ENCODE measurements at regions not wholly inside any gene's neighbourhood (a gene's known extent, or its start where the extent isn't known, plus 50 kb on each side); places are given as distances from the start of the nearest gene placed in this dataset.
"Not testable (repeated sequence)": the region's sequence is repeated elsewhere in the genome, so short reads cannot be mapped to it uniquely, and the experiment has no call there.

- no peak for DNase-seq (ENCODE audit: low read depth in 2 of 3, low spot score in 2 of 3)
Measured at GRCh38 chr6:85236636-85237035, 213.2 kb upstream of the NT5E start.

GRCh38 chr6:85227345-85227744 lies 222.5 kb upstream of the NT5E start:
- not testable (repeated sequence) for DNase-seq (ENCODE audit: low read depth in 2 of 3, low spot score in 2 of 3)

GRCh38 chr6:85212794-85213193 lies 237.1 kb upstream of the NT5E start:
- DNase-seq (ENCODE audit: low read depth in 2 of 3, low spot score in 2 of 3), result not testable (repeated sequence)

GRCh38 chr6:85195243-85195642 lies 254.6 kb upstream of the NT5E start:
- DNase-seq (ENCODE audit: low read depth in 2 of 3, low spot score in 2 of 3), result no peak

- no peak for DNase-seq (ENCODE audit: low read depth in 2 of 3, low spot score in 2 of 3)
Measured at GRCh38 chr6:85193339-85193738, 256.5 kb upstream of the NT5E start.

GRCh38 chr6:85192596-85192995 lies 257.3 kb upstream of the NT5E start:
- no peak for DNase-seq (ENCODE audit: low read depth in 2 of 3, low spot score in 2 of 3)

GRCh38 chr6:85192186-85192585 lies 257.7 kb upstream of the NT5E start:
- DNase-seq (ENCODE audit: low read depth in 2 of 3, low spot score in 2 of 3), result no peak

- no peak for DNase-seq (ENCODE audit: low read depth in 2 of 3, low spot score in 2 of 3)
Measured at GRCh38 chr6:85191656-85192055, 258.2 kb upstream of the NT5E start.

- DNase-seq (ENCODE audit: low read depth in 2 of 3, low spot score in 2 of 3), result no peak
Measured at GRCh38 chr6:85186546-85187175, 263.2 kb upstream of the NT5E start.

- DNase-seq (ENCODE audit: low read depth in 2 of 3, low spot score in 2 of 3), result no peak
Measured at GRCh38 chr6:85185977-85186376, 263.9 kb upstream of the NT5E start.

- DNase-seq (ENCODE audit: low read depth in 2 of 3, low spot score in 2 of 3), result no peak
Measured at GRCh38 chr6:85183841-85184240, 266.0 kb upstream of the NT5E start.

GRCh38 chr6:85172705-85173104 lies 277.2 kb upstream of the NT5E start:
- DNase-seq (ENCODE audit: low read depth in 2 of 3, low spot score in 2 of 3), result no peak

- no peak for DNase-seq (ENCODE audit: low read depth in 2 of 3, low spot score in 2 of 3)
Measured at GRCh38 chr6:85172161-85172560, 277.7 kb upstream of the NT5E start.

GRCh38 chr6:85169189-85169588 lies 280.7 kb upstream of the NT5E start:
- DNase-seq (ENCODE audit: low read depth in 2 of 3, low spot score in 2 of 3), result no peak

GRCh38 chr6:85168146-85168545 lies 281.7 kb upstream of the NT5E start:
- DNase-seq (ENCODE audit: low read depth in 2 of 3, low spot score in 2 of 3), result no peak

- DNase-seq (ENCODE audit: low read depth in 2 of 3, low spot score in 2 of 3), result no peak
Measured at GRCh38 chr6:85166114-85166741, 283.7 kb upstream of the NT5E start.

- DNase-seq (ENCODE audit: low read depth in 2 of 3, low spot score in 2 of 3), result no peak
Measured at GRCh38 chr6:85163156-85164080, 286.5 kb upstream of the NT5E start.

- DNase-seq (ENCODE audit: low read depth in 2 of 3, low spot score in 2 of 3), result no peak
Measured at GRCh38 chr6:85157311-85157710, 292.6 kb upstream of the NT5E start.

- DNase-seq (ENCODE audit: low read depth in 2 of 3, low spot score in 2 of 3), result no peak
Measured at GRCh38 chr6:85143676-85144075, 306.2 kb upstream of the NT5E start.

- no peak for DNase-seq (ENCODE audit: low read depth in 2 of 3, low spot score in 2 of 3)
Measured at GRCh38 chr6:85137865-85138264, 312.0 kb upstream of the NT5E start.

GRCh38 chr6:85136310-85136709 lies 313.6 kb upstream of the NT5E start:
- no peak for DNase-seq (ENCODE audit: low read depth in 2 of 3, low spot score in 2 of 3)

Data from hematopoietic multipotent progenitor cell (in vitro differentiated cells).